NCI-H146 (cell line): ENCODE measurements at regions not wholly inside any gene's neighbourhood (a gene's known extent, or its start where the extent isn't known, plus 50 kb on each side); places are given as distances from the start of the nearest gene placed in this dataset.
"Not testable (repeated sequence)": the region's sequence is repeated elsewhere in the genome, so short reads cannot be mapped to it uniquely, and the experiment has no call there.

ENCODE experiments used
- DNase-seq: peaks from one replicate; lab custom pipeline; 2025; lab: John Stamatoyannopoulos, UW

DNA sequence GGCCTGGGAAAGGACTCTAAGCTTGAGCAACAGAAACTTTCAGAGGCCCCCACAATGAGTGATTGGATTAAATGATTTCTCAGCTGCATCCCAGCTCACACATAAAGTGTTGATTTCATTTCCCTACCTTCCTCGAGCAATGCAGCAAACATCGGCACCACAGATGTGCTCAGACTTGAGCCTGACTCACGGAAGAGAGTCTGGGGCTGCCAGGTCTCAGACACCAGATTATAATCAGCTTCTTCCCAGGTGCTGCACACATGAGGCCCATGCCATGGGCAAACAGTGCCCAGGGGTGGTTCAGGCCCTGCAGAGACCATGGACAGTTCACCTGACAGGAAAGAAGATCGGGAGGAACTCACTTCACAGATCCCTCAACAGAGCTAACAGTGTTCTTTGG is 226.6 kb upstream of the TENM4 start:
- no peak for DNase-seq

DNA sequence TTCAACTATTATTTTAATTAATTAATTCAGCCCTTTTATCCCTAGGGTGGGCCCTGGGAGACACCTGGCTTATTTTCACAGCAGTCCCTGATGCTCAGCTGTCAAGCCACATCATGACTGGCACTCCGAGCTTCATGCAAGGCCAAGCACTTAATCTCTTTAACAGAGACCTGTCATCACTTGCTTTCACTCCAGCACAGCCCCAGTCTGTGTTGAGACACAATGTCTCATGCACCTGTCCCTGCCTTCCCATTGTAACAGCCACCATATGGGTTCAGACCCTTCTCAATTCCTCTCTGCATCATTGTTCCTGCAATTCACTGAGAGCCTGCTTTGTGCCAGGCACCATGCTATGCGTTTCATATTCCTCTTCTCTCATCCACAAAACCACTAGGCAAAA is 222.2 kb upstream of the TENM4 start:
- DNase-seq, result no peak

DNA sequence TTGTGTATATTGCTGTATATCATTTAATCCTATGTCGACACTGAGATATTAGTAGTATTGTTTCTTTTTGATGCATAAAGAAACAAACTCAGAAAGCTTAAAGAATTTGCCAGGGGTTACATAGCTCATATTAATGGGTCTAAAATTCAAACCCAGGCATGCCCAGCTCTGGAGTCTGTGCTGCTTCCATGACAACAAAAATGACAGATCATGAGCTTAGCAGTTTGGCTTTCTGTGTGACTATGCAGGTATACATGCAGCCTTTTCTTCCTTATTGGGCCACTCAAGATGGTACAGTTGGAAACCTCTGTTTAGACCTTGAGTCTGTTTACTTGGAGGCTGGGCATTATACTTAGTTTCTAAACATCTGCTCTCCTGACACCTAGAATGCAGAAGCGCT is 220.5 kb upstream of the TENM4 start:
- DNase-seq, result no peak

DNA sequence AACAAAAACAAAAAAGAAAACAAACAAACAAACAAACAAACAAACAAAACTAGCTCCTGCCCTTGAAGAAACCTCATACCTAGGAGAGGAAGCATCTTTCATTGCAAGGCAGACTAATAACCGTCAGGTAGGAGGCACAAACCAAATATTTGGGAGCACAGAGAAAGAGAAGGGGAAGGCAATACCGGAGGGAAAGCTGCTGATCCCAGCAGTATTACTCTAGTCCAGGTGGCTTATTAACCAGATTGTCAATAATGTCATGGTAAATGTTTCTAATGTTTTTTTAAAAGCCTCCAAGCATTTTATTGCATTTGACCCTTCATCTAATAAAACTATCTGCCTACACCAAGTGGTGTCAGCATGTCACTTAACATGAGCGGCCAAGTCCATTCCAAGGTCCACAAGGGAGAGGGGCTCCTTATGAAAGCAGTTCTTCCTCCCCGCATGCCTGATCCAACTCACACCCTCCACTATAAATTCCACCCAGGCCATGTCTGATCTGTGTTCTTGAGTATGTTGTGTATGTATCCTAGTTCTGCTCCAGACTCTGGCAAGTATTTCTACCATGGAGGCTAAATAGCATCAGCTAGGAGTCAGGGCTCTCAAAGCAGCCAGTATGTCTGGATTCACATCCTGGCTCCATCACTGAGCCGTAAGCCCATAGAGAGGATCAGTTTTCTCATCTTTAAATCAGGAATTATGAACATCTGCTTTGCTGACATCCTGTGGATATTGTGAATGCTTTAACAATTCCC is 208.1 kb upstream of the TENM4 start:
- DNase-seq, result no peak

DNA sequence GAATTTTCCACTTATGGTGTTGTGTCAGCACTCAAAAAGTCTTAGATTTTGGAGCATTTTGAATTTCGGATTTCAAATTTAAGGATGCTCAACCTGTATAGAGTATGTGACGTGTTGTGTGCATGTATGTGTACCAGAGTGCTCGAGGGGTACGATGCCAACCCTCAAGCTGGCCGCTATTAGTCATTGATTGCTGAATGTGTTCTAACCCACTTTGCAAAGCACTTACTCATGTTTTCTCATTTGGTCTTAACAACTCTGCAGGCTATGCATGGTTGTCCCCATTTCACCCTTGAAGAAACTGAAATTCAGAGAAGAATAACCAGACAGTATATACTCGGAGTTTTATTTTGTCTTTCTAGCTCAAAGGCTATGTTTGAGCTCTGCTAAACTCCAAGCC is 196.4 kb upstream of the TENM4 start:
- DNase-seq, result no peak

DNA sequence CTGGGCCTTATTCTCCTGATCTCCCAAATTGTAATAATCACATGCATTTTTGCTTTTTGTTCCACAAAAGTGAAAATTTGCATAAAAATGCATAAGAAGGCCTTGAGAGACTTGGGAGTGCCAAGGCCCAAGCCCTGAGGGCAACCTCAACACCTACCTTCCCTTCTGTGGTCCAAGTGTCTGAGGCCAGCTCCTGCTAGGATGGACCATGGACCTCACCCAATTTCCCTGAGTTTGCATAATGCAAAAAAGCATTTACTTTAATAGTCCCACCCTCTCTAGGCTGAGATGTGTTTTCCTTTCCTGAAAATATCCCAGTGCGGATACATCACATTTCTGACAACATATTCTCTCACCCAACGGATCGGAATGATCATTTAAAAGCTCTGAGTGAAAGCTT is 194.1 kb upstream of the TENM4 start:
- no peak for DNase-seq

DNA sequence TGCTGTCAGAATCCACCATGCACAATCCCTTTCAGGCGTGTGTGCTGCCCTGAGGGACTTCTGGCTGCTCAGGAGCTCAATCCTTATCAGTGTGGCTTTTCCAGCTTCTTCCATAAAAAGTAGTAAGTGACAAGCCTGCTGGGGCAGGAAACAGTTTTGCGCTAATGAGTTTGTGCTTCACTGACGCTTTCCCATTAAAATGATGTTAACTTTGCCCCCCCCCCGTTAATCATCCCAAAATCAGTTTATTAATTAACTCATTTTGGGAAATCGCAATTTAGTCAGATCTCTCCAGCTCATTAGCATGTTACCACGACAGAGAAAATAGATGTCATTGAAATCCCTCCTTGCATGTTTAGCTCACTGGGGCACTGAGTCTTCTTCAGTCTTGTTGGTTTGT is 186.5 kb upstream of the TENM4 start:
- no peak for DNase-seq

DNA sequence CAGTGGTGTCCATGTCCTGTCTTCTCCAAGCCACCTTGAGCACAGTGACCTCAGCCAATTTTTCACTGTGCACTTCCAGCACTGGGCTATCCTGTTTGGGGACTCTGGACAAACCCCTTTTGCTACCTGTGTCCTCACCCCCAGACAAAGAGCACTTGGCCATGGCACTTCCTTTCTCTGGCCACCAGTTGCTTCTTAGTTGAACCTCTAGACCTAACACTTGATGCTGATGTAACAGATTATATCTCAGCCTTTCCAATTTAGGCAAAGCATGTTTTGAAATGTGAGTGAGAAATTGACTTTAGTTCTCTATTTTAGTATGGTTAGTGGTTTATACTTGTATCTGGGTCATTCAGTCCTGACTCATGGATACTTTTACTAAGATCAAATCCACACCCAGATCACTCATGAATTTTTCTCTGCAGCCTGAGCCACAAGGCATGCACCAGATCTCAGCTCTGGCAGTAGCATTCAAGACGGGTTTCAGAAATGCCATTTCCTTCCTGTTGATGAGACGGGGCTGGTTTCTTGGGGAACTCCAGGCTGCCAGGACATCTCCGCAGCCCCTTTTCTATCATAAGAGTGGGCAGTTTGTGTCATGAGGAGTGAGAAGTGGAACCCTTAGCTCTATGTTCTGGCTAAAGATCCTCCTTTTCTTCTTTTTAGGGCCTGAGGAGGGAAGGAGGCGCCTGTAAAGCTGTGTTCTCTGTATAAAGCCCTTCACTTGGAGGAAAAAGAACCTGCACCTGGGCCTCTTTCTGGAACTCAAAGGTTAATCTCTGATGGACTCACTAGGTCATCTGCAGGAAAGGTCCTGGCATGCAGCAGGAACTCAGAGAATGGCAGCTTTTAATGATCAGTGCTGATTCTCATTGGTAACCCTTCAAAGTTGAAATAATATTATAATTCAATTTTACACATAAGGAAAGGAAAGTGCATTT is 185.6 kb upstream of the TENM4 start:
- no peak for DNase-seq

DNA sequence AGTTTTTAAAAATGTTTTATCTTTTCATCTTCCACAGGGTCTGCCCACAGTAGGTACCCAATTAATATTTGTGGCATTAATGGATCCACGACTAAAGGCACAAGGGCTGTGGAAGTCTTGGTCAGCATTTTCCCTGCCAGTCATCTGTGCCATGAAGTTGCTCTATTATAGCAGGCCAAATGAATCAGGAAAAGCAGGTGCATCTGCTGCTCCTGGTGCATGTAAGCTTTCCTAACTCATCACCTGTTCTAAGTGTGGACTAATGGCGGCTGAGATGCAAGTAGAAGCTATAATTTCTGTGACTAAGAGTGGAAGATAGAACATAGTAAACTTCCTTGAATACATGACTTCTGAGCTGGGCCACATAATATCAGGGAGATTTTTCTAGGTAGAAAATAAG is 182.5 kb upstream of the TENM4 start:
- no peak for DNase-seq

DNA sequence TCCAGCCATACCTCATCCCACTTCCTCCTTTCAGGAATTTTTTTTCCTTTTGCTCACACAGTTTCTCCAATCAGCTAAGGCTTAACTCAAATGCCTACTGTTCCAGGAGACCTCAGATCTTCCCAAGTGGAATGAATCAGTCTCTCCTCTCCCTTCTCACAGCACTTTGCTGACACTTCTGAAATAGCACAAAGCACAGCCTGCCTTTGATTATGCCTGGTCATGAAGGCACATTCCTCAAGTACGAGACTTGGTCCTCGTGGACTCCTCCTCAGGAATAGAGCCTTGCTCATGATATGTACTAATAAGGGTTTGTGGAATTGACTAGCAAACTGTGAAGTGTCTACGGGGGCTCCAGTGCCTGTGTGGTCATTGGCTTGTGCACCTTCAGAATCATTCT is 176.7 kb upstream of the TENM4 start:
- DNase-seq, result no peak

DNA sequence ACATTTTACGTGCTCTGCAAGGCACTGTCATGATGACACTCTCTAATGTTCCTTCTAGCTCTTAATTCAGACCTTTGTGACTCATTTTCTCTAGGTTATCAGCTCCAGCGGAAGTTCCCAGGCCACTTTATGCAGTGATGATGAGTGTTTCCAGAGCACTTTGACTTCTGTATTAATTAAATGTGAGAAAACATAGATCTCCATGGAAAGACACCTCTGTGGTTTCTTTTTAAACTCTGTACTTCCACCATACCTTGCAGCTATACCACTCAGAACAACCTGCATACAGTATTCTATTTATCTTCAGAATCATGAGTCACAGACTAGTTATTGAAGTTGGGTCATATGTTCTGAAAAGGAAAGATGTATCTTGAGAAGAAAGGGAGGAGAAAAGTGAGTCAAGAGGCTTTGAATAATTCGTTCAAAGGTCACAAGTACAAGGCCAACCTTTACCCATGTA is 175.6 kb upstream of the TENM4 start:
- DNase-seq, result no peak

DNA sequence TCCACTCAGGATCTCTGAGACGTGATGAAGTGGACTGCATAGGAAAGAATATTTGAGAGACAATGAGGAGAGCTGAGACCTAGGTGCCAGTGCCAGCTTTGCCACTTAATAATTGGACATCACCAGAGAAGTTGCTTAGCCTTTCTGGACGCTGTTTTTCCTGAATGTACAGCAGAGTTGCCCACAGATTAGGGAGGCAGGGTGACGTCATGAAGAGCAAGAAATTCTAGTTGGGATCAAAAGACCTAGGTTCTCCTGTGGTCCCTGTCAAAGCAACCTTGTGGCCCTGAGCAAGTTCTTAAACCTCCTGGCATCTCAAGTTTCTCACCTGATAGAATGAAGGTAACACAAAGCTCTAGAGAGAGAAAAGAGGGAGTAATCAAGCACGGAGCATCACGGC is 174.6 kb upstream of the TENM4 start:
- DNase-seq, result no peak

DNA sequence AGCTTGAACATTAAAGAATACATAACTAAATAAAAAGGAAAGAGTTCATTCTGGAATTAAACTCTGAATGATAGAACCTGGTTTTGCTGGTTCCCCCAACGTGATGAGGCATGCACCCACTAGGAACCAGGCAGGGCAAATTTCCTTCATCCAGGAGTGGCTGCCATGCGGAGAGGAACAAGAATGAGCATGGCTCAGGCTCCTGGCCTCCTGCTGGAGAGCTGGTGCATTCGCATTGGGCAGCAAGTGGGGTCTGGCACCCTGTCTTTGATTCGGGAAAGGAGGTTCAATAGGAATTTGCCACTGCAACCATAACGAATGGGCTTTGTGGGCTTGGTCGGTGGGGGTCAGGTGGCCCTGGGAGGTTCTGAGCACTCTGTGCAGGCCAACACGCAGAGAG is 169.8 kb upstream of the TENM4 start:
- DNase-seq, result no peak

DNA sequence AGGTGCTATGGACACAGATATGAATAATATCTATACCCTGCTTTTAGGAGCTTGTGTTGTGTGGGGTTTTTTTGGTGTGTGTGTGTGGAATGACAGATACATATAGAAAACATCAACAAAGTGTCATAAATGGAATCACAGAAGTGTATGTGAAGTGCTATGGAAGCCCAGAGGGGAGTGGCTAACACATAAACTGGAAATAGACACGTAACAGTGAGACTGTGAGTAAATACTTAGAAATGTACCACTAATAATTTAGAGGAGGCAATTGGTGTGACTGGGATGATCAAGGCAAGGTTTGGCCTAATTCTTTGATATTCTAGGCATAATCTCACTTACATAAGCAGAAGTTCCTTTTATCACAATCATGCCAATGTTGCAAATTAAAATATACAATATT is 169.3 kb upstream of the TENM4 start:
- no peak for DNase-seq

DNA sequence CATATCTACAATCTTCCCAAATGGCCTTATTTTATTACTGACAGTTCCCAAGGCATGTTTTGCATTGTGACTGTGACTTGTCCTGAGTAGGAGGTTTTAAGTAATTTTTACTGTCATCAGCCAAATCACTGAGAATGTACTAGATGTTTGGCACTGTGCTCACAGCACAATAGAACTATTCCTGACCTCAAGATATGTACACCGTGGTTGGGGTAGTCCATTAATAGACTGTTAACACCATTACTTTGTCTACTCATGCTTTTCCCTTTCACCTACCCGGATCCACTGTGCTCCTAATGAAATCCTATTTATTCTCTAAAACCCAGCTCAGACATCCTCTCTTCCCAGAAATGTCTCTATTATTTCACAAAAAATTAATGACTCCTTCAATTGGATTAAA is 168.7 kb upstream of the TENM4 start:
- no peak for DNase-seq

DNA sequence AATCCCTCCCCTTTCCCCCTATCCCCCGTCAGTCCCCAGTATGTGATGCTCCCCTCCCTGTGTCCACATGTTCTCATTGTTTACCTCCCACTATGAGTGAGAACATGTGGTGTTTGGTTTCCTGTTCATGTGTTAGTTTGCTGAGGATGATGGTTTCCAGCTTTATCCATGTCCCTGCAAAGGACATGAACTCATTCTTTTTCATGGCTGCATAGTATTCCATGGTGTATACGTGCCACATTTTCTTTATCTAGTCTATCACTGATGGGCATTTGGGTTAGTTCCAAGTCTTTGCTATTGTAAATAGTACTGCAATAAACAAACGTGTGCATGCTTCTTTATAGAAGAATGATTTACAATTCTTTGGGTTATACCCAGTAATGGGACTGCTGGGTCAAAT is 165.6 kb upstream of the TENM4 start:
- DNase-seq, result not testable (repeated sequence)

DNA sequence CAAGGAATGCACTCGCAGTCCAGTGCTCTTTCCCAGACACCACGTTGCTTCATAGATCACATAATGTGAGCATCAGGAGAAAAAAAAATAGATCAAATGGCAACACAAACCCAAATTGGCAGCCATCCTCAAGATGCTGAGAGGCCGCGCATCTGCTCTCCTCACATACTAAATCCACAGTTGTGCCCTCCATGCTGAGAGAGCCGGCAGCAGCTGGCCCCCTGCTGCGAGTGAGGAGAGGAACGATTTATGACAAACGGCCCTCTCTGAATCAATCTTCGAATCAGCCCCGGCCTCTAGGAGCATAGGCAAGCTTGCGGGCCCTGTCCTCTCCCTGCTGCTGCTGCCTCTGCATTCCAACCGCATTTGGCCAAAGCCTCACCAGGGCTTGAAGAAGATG is 159.9 kb upstream of the TENM4 start:
- no peak for DNase-seq

DNA sequence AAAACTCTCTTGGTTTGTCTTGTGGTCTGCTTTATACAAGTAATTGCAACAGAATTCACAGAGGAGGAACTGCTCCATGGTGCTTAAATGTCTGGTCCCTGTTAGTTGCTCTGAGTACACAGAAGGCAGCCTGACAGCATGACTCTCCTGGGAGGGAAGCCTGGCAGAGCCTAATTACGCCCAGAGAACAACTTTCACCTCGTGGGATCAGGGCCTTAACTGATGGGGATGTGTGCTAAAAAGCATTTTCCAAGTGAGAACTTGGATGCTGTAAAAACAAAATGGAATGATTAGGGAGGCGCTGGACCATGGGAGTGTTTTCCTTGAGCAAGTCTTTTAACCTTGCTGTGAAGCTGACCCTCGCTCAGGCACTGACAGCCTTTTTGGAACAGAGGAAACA is 154.0 kb upstream of the TENM4 start:
- no peak for DNase-seq

DNA sequence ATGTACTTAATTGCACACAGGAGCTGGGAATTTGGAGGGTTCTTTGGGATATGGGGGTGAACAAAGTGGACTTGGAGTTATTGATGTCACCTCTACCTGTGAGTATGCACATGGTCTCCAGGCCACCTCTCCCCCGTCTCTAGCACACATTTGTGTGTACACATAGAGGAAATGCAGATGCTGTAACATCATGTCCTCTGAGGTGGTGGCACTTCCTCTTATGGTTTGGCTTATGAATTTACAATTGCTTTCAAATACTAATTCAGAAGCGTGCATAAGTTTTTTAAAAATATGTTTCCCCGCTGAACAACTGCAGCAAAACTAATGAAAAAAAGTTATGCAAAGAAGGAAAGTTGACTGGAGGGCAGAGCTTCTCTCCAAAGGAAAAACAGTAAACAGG is 152.0 kb upstream of the TENM4 start:
- DNase-seq, result no peak

DNA sequence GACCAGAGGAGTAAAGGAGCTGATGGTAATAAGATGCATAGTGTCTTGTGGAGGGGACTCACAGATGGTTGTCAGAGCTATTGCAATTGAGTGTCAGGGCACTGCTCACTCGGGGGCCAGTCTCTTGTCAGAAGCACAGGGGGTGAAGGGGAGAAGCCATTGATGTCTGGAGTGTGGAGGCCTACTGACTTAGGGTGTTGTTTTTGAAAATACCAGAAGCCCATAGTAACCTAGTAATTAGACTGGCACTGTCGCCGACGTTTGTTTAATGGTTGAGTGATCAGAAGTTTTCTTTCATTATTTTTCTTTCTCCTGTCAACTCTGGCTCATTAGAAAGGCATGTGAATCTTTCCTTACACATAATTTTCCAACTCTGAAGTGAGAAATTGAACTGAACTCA is 151.6 kb upstream of the TENM4 start:
- DNase-seq, result no peak

DNA sequence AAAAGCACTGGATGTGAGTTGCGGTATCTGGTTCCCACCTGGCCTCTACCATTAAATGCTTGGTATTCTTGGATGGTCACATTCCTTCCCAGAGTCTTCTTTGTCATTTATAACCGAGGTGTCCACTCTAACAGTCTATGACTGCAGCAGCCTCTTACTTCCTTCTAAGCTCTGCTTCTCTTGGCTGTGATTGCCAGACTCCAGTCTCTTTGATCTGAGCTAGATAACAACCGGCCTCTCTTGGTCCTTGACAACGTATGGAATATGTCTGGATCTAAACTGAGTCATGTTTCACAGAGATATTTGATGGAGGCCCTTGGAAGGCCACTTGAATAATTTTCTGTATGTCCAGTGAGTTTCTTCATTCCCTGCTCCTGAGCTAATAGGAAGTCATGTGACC is 141.6 kb upstream of the TENM4 start:
- DNase-seq, result no peak

DNA sequence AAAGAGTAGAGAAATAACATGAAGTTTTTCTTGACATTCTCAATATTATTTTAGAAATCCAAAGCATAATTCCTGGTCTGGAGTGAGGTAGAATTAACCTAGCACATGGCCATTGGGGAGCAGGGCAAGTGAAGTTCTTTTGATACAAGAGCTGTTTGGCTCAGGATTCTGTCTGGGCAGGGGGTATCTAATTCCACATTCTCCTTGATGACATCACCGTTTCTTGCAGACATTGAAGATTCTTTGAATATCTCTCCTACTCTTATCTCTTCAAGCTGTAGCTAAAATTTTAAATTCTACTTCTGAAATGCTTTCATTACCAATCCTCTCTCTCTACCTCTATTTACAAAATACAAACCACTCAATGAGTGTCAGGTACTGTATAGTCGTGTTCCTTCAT is 138.2 kb upstream of the TENM4 start:
- no peak for DNase-seq

DNA sequence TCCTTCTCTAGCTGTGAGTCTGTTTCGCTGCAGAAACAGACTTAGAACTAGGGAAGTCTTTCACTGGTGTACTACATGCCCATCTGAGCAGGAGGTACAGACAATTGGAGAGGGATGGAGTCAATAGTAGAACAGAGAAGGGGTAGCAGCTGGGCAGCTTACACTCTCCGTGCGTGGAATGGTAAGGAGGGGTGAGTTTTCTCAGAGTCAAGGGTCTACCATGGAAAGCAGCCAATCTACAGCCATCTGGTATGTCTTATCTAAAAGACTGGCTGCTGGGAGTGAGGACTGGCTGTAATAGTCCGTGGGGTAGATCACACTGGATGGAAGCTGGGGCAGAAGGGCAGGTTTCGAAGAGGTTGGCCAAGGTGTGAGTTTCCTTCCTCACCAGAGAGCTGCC is 137.3 kb upstream of the TENM4 start:
- no peak for DNase-seq
